K562 (cell line): ENCODE measurements at regions not wholly inside any gene's neighbourhood (a gene's known extent, or its start where the extent isn't known, plus 50 kb on each side); places are given as distances from the start of the nearest gene placed in this dataset.

Source experiments
- BMI1 ChIP-seq: fragments of 150-350 bp; IDR thresholded peaks from 2 replicates; pipeline ENCODE4 v1.6.1; 2014; ENCODE audit warnings: low read length
- EHMT2 ChIP-seq: fragments of 450-650 bp; IDR thresholded peaks from 2 replicates; pipeline ENCODE4 v1.6.1; 2018; ENCODE audit warnings: antibody characterized with exemption
- FOXK1 ChIP-seq: sonication (generic); formaldehyde crosslinking; IDR thresholded peaks from 2 replicates; pipeline ENCODE4 v1.8.0; 2022; ENCODE audit warnings: missing genetic modification reagents, mild to moderate bottlenecking, borderline replicate concordance
- JUND ChIP-seq, 2 experiments: IDR thresholded peaks; 2 replicates in 1 of 2; 3 replicates in 1 of 2; pipeline ENCODE4 v1.6.1; 2011; ENCODE audit warnings: borderline replicate concordance in 2 of 2, low read depth in 2 of 2, low read length in 2 of 2, improper control_type of control experiment in 1 of 2, missing biosample characterization in 1 of 2, missing genetic modification characterization in 1 of 2, missing genetic modification reagents in 1 of 2
- KLF16 ChIP-seq: IDR thresholded peaks from 2 replicates; pipeline ENCODE4 v1.6.1; 2016; ENCODE audit warnings: antibody characterized with exemption
- SMC3 ChIP-seq: conservative IDR thresholded peaks from 2 replicates; pipeline ENCODE4 v1.6.1; 2011; ENCODE audit warnings: low read depth, low read length, improper control_type of control experiment; ENCODE audit not compliant: insufficient read depth
- TEAD2 ChIP-seq: fragments of 450-650 bp; IDR thresholded peaks from 2 replicates; pipeline ENCODE4 v1.6.1; 2016; ENCODE audit warnings: missing genetic modification characterization, control low read depth, missing compliant biosample characterization
- XRCC5 ChIP-seq: fragments of 200-400 bp; formaldehyde crosslinking; IDR thresholded peaks from 2 replicates; pipeline ENCODE4 v1.6.1; 2017; ENCODE audit warnings: low read depth, mild to moderate bottlenecking, low read length
- ZBTB33 ChIP-seq: sonication (generic); formaldehyde crosslinking; IDR thresholded peaks from 2 replicates; pipeline ENCODE4 v1.8.1; 2023; ENCODE audit warnings: mild to moderate bottlenecking, missing genetic modification reagents
- TF ChIP-seq, protein P1 (sequence below), 2 experiments: fragments of 450-650 bp; formaldehyde crosslinking in 1 of 2; IDR thresholded peaks; 2 replicates each; pipeline versions ENCODE4 v1.4.0 to v1.6.1; 2014 to 2020; ENCODE audit warnings: mild to moderate bottlenecking in 2 of 2, borderline replicate concordance in 1 of 2, low read depth in 1 of 2
- TF ChIP-seq, protein P2 (sequence below): fragments of 450-650 bp; IDR thresholded peaks from 2 replicates; pipeline ENCODE4 v1.6.1; 2018; ENCODE audit not compliant: partially characterized antibody

DNA sequence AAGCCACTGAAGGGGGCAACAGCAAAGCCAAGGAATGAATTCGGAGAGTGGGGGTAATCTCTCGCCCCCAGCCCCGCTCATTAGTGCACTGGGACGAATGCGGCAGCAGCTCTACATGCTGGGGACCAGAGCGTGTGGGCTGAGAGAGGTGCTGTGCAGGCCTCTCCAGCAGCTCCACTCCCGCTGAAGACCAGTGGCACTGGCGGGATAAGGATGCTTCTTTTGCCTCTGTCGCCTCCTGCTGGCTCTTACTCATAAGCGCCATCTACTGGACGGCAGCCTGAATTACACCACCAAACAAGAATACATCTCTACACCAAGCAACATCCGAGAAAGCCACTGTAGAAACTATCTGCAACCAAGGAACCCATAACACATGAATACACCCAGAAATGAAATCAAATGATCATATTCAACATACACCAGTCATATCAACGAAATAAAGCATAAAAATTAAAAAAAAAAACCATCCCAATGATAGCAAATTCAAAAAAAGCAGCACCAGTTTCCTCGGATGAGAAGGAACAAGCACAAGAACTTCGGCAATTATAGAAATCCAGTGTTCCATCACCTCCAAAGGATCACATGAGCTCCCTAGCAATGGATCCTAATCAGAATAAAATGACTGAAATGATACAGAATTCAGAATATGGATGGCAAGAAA, 79.0 kb upstream of the TMEM168 start (continued):
- TF ChIP-seq SMC3 (peak; percentile 99), BMI1 (0 out of 2 replicates have a peak, but pooled peaks have one; percentile 18), XRCC5 (peak; percentile 56; the same call in 1 of the 2 replicates), TEAD2 (tag) (no peak), FOXK1 (0 out of 2 replicates have a peak, but pooled peaks have one; percentile 34), ZBTB33 (CRISPR knock-in tag) (0 out of 2 replicates have a peak, but pooled peaks have one; percentile 36), JUND (IDR thresholded peaks at IDR 0.05; ENCODE audit: borderline replicate concordance, low read depth, low read length) (peak; percentile 39; the same call in 1 of the 2 replicates), JUND (tag; IDR thresholded peaks at IDR 0.05; ENCODE audit: borderline replicate concordance, low read depth, low read length) (no peak), EHMT2 (0 out of 2 replicates have a peak, but pooled peaks have one; percentile 38), KLF16 (0 out of 2 replicates have a peak, but pooled peaks have one; percentile 62)
- TF ChIP-seq, protein P1, sequence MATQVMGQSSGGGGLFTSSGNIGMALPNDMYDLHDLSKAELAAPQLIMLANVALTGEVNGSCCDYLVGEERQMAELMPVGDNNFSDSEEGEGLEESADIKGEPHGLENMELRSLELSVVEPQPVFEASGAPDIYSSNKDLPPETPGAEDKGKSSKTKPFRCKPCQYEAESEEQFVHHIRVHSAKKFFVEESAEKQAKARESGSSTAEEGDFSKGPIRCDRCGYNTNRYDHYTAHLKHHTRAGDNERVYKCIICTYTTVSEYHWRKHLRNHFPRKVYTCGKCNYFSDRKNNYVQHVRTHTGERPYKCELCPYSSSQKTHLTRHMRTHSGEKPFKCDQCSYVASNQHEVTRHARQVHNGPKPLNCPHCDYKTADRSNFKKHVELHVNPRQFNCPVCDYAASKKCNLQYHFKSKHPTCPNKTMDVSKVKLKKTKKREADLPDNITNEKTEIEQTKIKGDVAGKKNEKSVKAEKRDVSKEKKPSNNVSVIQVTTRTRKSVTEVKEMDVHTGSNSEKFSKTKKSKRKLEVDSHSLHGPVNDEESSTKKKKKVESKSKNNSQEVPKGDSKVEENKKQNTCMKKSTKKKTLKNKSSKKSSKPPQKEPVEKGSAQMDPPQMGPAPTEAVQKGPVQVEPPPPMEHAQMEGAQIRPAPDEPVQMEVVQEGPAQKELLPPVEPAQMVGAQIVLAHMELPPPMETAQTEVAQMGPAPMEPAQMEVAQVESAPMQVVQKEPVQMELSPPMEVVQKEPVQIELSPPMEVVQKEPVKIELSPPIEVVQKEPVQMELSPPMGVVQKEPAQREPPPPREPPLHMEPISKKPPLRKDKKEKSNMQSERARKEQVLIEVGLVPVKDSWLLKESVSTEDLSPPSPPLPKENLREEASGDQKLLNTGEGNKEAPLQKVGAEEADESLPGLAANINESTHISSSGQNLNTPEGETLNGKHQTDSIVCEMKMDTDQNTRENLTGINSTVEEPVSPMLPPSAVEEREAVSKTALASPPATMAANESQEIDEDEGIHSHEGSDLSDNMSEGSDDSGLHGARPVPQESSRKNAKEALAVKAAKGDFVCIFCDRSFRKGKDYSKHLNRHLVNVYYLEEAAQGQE (IDR thresholded peaks at IDR 0.05; ENCODE audit: borderline replicate concordance) = peak; percentile 85
- TF ChIP-seq, protein P1 (CRISPR knock-in tag; IDR thresholded peaks at IDR 0.05; ENCODE audit: low read depth) = no peak
- TF ChIP-seq, protein P2, sequence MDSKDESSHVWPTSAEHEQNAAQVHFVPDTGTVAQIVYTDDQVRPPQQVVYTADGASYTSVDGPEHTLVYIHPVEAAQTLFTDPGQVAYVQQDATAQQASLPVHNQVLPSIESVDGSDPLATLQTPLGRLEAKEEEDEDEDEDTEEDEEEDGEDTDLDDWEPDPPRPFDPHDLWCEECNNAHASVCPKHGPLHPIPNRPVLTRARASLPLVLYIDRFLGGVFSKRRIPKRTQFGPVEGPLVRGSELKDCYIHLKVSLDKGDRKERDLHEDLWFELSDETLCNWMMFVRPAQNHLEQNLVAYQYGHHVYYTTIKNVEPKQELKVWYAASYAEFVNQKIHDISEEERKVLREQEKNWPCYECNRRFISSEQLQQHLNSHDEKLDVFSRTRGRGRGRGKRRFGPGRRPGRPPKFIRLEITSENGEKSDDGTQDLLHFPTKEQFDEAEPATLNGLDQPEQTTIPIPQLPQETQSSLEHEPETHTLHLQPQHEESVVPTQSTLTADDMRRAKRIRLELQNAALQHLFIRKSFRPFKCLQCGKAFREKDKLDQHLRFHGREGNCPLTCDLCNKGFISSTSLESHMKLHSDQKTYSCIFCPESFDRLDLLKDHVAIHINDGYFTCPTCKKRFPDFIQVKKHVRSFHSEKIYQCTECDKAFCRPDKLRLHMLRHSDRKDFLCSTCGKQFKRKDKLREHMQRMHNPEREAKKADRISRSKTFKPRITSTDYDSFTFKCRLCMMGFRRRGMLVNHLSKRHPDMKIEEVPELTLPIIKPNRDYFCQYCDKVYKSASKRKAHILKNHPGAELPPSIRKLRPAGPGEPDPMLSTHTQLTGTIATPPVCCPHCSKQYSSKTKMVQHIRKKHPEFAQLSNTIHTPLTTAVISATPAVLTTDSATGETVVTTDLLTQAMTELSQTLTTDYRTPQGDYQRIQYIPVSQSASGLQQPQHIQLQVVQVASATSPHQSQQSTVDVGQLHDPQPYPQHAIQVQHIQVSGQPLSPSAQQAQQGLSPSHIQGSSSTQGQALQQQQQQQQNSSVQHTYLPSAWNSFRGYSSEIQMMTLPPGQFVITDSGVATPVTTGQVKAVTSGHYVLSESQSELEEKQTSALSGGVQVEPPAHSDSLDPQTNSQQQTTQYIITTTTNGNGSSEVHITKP = peak; percentile 15
